ENCODE measurements at regions not wholly inside any gene's neighbourhood (a gene's known extent, or its start where the extent isn't known, plus 50 kb on each side); places are given as distances from the start of the nearest gene placed in this dataset.

DNA sequence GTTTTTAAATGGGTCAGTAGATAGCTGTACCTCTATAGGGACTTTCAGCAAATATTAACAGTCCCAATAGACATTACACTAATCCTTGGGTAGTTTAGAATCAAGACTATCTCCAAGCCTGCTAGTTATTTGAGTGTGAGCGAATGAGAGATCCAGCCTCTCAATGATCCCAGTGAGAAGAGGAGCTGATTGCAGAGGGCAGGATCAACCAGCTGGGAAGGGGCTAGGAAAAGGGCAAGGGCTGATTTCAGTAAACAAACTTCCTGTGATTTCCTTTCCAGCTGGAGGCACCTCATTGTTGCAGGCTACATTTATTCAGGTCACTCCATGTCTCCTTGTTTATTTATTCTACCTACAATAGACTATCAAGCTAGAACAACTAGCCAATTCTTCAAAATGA, 84.1 kb upstream of the CTNNA2 start:
- TF ChIP-seq, protein P1, sequence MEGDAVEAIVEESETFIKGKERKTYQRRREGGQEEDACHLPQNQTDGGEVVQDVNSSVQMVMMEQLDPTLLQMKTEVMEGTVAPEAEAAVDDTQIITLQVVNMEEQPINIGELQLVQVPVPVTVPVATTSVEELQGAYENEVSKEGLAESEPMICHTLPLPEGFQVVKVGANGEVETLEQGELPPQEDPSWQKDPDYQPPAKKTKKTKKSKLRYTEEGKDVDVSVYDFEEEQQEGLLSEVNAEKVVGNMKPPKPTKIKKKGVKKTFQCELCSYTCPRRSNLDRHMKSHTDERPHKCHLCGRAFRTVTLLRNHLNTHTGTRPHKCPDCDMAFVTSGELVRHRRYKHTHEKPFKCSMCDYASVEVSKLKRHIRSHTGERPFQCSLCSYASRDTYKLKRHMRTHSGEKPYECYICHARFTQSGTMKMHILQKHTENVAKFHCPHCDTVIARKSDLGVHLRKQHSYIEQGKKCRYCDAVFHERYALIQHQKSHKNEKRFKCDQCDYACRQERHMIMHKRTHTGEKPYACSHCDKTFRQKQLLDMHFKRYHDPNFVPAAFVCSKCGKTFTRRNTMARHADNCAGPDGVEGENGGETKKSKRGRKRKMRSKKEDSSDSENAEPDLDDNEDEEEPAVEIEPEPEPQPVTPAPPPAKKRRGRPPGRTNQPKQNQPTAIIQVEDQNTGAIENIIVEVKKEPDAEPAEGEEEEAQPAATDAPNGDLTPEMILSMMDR (conservative IDR thresholded peaks at IDR 0.05; ENCODE audit: low read depth in 2 of 2), result no peak
- no peak for TF ChIP-seq EZH2 (IDR thresholded peaks at IDR 0.05; ENCODE audit: low read depth, unreplicated experiment)
- no peak for TF ChIP-seq NANOG (IDR thresholded peaks at IDR 0.05; ENCODE audit: borderline replicate concordance)
- TF ChIP-seq, protein P2, sequence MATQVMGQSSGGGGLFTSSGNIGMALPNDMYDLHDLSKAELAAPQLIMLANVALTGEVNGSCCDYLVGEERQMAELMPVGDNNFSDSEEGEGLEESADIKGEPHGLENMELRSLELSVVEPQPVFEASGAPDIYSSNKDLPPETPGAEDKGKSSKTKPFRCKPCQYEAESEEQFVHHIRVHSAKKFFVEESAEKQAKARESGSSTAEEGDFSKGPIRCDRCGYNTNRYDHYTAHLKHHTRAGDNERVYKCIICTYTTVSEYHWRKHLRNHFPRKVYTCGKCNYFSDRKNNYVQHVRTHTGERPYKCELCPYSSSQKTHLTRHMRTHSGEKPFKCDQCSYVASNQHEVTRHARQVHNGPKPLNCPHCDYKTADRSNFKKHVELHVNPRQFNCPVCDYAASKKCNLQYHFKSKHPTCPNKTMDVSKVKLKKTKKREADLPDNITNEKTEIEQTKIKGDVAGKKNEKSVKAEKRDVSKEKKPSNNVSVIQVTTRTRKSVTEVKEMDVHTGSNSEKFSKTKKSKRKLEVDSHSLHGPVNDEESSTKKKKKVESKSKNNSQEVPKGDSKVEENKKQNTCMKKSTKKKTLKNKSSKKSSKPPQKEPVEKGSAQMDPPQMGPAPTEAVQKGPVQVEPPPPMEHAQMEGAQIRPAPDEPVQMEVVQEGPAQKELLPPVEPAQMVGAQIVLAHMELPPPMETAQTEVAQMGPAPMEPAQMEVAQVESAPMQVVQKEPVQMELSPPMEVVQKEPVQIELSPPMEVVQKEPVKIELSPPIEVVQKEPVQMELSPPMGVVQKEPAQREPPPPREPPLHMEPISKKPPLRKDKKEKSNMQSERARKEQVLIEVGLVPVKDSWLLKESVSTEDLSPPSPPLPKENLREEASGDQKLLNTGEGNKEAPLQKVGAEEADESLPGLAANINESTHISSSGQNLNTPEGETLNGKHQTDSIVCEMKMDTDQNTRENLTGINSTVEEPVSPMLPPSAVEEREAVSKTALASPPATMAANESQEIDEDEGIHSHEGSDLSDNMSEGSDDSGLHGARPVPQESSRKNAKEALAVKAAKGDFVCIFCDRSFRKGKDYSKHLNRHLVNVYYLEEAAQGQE (IDR thresholded peaks at IDR 0.05; ENCODE audit: unreplicated experiment), result no peak
- no peak for TF ChIP-seq POLR2AphosphoS5 (IDR thresholded peaks at IDR 0.05; ENCODE audit: low read depth)
- no peak for TF ChIP-seq EZH2phosphoT487 (IDR thresholded peaks at IDR 0.05; ENCODE audit: unreplicated experiment)
- no peak for TF ChIP-seq CREB1 (CRISPR knock-in tag; IDR thresholded peaks at IDR 0.05; ENCODE audit: low read depth)
- TF ChIP-seq, protein P3, sequence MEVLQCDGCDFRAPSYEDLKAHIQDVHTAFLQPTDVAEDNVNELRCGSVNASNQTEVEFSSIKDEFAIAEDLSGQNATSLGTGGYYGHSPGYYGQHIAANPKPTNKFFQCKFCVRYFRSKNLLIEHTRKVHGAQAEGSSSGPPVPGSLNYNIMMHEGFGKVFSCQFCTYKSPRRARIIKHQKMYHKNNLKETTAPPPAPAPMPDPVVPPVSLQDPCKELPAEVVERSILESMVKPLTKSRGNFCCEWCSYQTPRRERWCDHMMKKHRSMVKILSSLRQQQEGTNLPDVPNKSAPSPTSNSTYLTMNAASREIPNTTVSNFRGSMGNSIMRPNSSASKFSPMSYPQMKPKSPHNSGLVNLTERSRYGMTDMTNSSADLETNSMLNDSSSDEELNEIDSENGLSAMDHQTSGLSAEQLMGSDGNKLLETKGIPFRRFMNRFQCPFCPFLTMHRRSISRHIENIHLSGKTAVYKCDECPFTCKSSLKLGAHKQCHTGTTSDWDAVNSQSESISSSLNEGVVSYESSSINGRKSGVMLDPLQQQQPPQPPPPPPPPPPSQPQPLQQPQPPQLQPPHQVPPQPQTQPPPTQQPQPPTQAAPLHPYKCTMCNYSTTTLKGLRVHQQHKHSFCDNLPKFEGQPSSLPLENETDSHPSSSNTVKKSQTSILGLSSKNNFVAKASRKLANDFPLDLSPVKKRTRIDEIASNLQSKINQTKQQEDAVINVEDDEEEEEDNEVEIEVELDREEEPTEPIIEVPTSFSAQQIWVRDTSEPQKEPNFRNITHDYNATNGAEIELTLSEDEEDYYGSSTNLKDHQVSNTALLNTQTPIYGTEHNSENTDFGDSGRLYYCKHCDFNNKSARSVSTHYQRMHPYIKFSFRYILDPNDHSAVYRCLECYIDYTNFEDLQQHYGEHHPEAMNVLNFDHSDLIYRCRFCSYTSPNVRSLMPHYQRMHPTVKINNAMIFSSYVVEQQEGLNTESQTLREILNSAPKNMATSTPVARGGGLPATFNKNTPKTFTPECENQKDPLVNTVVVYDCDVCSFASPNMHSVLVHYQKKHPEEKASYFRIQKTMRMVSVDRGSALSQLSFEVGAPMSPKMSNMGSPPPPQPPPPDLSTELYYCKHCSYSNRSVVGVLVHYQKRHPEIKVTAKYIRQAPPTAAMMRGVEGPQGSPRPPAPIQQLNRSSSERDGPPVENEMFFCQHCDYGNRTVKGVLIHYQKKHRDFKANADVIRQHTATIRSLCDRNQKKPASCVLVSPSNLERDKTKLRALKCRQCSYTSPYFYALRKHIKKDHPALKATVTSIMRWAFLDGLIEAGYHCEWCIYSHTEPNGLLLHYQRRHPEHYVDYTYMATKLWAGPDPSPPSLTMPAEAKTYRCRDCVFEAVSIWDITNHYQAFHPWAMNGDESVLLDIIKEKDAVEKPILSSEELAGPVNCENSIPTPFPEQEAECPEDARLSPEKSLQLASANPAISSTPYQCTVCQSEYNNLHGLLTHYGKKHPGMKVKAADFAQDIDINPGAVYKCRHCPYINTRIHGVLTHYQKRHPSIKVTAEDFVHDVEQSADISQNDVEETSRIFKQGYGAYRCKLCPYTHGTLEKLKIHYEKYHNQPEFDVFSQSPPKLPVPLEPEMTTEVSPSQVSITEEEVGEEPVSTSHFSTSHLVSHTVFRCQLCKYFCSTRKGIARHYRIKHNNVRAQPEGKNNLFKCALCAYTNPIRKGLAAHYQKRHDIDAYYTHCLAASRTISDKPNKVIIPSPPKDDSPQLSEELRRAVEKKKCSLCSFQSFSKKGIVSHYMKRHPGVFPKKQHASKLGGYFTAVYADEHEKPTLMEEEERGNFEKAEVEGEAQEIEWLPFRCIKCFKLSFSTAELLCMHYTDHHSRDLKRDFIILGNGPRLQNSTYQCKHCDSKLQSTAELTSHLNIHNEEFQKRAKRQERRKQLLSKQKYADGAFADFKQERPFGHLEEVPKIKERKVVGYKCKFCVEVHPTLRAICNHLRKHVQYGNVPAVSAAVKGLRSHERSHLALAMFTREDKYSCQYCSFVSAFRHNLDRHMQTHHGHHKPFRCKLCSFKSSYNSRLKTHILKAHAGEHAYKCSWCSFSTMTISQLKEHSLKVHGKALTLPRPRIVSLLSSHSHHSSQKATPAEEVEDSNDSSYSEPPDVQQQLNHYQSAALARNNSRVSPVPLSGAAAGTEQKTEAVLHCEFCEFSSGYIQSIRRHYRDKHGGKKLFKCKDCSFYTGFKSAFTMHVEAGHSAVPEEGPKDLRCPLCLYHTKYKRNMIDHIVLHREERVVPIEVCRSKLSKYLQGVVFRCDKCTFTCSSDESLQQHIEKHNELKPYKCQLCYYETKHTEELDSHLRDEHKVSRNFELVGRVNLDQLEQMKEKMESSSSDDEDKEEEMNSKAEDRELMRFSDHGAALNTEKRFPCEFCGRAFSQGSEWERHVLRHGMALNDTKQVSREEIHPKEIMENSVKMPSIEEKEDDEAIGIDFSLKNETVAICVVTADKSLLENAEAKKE (CRISPR knock-in tag; IDR thresholded peaks at IDR 0.05), result no peak
- TF ChIP-seq JUNB (IDR thresholded peaks at IDR 0.05; ENCODE audit: unreplicated experiment), result no peak
- TF ChIP-seq ZNF114 (CRISPR knock-in tag; IDR thresholded peaks at IDR 0.05), result no peak
- TF ChIP-seq ZNF331 (CRISPR knock-in tag; IDR thresholded peaks at IDR 0.05; ENCODE audit: low read depth), result no peak
- TF ChIP-seq STAT1 (IDR thresholded peaks at IDR 0.05; ENCODE audit: unreplicated experiment), result no peak
- TF ChIP-seq, protein P4, sequence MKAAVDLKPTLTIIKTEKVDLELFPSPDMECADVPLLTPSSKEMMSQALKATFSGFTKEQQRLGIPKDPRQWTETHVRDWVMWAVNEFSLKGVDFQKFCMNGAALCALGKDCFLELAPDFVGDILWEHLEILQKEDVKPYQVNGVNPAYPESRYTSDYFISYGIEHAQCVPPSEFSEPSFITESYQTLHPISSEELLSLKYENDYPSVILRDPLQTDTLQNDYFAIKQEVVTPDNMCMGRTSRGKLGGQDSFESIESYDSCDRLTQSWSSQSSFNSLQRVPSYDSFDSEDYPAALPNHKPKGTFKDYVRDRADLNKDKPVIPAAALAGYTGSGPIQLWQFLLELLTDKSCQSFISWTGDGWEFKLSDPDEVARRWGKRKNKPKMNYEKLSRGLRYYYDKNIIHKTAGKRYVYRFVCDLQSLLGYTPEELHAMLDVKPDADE (IDR thresholded peaks at IDR 0.05), result no peak
